ENCODE measurements at regions not wholly inside any gene's neighbourhood (a gene's known extent, or its start where the extent isn't known, plus 50 kb on each side); places are given as distances from the start of the nearest gene placed in this dataset.

DNA sequence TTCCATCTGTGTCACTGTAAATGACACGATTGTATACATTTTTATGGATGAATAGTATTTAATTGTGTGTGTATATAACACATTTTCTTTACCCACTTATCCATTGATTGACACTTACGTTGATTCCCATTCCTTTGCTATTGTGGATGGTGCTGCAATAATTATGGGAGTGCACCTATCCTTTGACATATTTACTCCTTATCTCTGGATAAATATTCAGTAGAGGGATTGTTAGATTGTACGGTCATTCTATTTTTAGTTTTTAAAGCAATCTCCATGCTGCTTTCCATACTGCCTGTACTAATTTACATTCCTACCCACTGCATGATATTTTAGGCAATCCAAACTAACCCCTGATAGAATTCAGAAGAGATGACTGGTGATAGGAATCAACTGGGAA is 980.1 kb downstream of the FSTL5 start:
- TF ChIP-seq PAX5 (IDR thresholded peaks at IDR 0.05; ENCODE audit: insufficient read depth, low read length, severe bottlenecking) (no peak), POLR2AphosphoS5 (IDR thresholded peaks at IDR 0.05; ENCODE audit: low read depth, low read length) (no peak), POLR2A (IDR thresholded peaks at IDR 0.05; ENCODE audit: low read depth, low read length) (no peak)
